Esophagus squamous epithelium (tissue), 4 donors: ENCODE measurements at regions not wholly inside any gene's neighbourhood (a gene's known extent, or its start where the extent isn't known, plus 50 kb on each side); places are given as distances from the start of the nearest gene placed in this dataset.

Source experiments
- POLR2A ChIP-seq, 4 donors: fragments of 450-650 bp; IDR thresholded peaks; one replicate each; pipeline ENCODE4 v1.6.1; 2017; ENCODE audit warnings: antibody characterized with exemption in 4 of 4, mild to moderate bottlenecking in 4 of 4, moderate library complexity in 3 of 4
- TF ChIP-seq, protein P1 (sequence below), 6 experiments: fragments of 450-650 bp in 4 of 6; fragments of 200-600 bp in 2 of 6; sonication (generic) in 2 of 6; IDR thresholded peaks; one replicate each; pipeline ENCODE4 v1.5.1; 2016 to 2019; ENCODE audit warnings: antibody characterized with exemption in 6 of 6, mild to moderate bottlenecking in 4 of 6, moderate library complexity in 4 of 6

DNA sequence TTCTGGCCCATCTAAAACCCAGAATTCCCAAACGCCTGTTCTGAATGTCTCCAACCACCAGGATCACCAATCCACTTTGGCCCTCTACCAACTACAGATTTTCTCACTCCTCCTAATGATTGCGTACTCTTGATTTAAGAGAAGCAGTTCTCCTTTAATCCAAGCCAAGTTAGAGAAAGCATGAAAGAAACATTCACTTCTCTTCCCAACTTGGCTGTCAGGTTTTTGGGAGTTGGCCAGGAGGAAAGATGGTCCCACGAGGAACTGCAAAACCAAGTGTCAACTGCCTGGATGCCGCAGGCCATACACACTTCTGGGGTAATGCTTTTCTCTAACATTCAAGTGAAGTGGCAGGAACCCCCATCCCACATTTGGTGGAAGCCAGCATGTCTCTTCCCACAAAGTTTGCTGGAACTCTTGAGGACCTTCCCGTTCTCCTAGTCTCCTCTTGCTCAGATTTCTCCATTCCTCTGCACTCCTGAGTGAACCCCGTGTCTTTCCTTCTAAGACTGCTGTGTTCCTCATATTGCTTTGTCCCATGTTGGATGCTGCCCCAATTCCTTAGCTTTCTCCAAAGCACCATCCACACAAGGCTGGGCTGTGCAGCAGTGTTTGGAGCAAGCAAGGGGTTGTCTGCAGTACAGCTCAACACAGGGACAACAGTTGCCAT is 138.5 kb upstream of the LGALSL start:
- TF ChIP-seq, protein P1, sequence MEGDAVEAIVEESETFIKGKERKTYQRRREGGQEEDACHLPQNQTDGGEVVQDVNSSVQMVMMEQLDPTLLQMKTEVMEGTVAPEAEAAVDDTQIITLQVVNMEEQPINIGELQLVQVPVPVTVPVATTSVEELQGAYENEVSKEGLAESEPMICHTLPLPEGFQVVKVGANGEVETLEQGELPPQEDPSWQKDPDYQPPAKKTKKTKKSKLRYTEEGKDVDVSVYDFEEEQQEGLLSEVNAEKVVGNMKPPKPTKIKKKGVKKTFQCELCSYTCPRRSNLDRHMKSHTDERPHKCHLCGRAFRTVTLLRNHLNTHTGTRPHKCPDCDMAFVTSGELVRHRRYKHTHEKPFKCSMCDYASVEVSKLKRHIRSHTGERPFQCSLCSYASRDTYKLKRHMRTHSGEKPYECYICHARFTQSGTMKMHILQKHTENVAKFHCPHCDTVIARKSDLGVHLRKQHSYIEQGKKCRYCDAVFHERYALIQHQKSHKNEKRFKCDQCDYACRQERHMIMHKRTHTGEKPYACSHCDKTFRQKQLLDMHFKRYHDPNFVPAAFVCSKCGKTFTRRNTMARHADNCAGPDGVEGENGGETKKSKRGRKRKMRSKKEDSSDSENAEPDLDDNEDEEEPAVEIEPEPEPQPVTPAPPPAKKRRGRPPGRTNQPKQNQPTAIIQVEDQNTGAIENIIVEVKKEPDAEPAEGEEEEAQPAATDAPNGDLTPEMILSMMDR (IDR thresholded peaks at IDR 0.05), result no peak
- no peak for TF ChIP-seq POLR2A (IDR thresholded peaks at IDR 0.05)
